ENCODE measurements at regions not wholly inside any gene's neighbourhood (a gene's known extent, or its start where the extent isn't known, plus 50 kb on each side); places are given as distances from the start of the nearest gene placed in this dataset.
"Not testable (repeated sequence)": the region's sequence is repeated elsewhere in the genome, so short reads cannot be mapped to it uniquely, and the experiment has no call there.

GRCh38 chr3:137866933-137867332 lies 102.8 kb downstream of the SOX14 start:
- H3K27ac ChIP-seq = no peak overlapping the region
- no peak for TF ChIP-seq ZFX (IDR thresholded peaks at IDR 0.05)

- TF ChIP-seq ZFX (IDR thresholded peaks at IDR 0.05) (no peak), CTCF (conservative IDR thresholded peaks at IDR 0.05) (no peak)
These were observed 103.5 kb downstream of the SOX14 start for GRCh38 chr3:137867611-137868010.

GRCh38 chr3:137869022-137869421 lies 104.9 kb downstream of the SOX14 start:
- TF ChIP-seq CTCF (conservative IDR thresholded peaks at IDR 0.05) = no peak; the same call in 1 of the 2 replicates
- no peak for TF ChIP-seq ZFX (IDR thresholded peaks at IDR 0.05)
- H3K27ac ChIP-seq = no peak overlapping the region

More at GRCh38 chr3:137867611-137868010, 103.5 kb downstream of the SOX14 start:
- no peak overlapping the region for H3K27ac ChIP-seq

- not testable (repeated sequence) for H3K27ac ChIP-seq
These were observed 108.5 kb downstream of the SOX14 start for GRCh38 chr3:137872589-137872988.

GRCh38 chr3:137896842-137897241 lies 113.1 kb upstream of the CLDN18 start:
- not testable (repeated sequence) for H3K27ac ChIP-seq

- no peak for TF ChIP-seq ZFX (IDR thresholded peaks at IDR 0.05)
- TF ChIP-seq CTCF (conservative IDR thresholded peaks at IDR 0.05) = no peak
- H3K27ac ChIP-seq = no peak overlapping the region
These were observed 102.8 kb upstream of the CLDN18 start for GRCh38 chr3:137906985-137907649.

GRCh38 chr3:137924628-137925027 lies 85.3 kb upstream of the CLDN18 start:
- H3K27ac ChIP-seq = no peak overlapping the region
- TF ChIP-seq CTCF (conservative IDR thresholded peaks at IDR 0.05) (no peak), ZFX (IDR thresholded peaks at IDR 0.05) (no peak)

GRCh38 chr3:137925080-137925479 lies 84.9 kb upstream of the CLDN18 start:
- TF ChIP-seq CTCF (conservative IDR thresholded peaks at IDR 0.05) = no peak
- TF ChIP-seq ZFX (IDR thresholded peaks at IDR 0.05) = no peak
- no peak overlapping the region for H3K27ac ChIP-seq

- no peak for TF ChIP-seq CTCF (conservative IDR thresholded peaks at IDR 0.05)
- TF ChIP-seq ZFX (IDR thresholded peaks at IDR 0.05) = no peak
- no peak overlapping the region for H3K27ac ChIP-seq
These were observed 83.0 kb upstream of the CLDN18 start for GRCh38 chr3:137926991-137927390.
